ENCODE measurements at regions not wholly inside any gene's neighbourhood (a gene's known extent, or its start where the extent isn't known, plus 50 kb on each side); places are given as distances from the start of the nearest gene placed in this dataset.

- TF ChIP-seq POLR2AphosphoS5 (IDR thresholded peaks at IDR 0.05; ENCODE audit: low read depth, low read length), result no peak
- TF ChIP-seq MAX (IDR thresholded peaks at IDR 0.05; ENCODE audit: low read depth), result no peak
- no peak for TF ChIP-seq CTCF (IDR thresholded peaks at IDR 0.05)
- no peak for TF ChIP-seq RAD21 (IDR thresholded peaks at IDR 0.05; ENCODE audit: low read length)
- no peak for TF ChIP-seq CHD2 (IDR thresholded peaks at IDR 0.05; ENCODE audit: low read length, partially characterized antibody)
- no peak for TF ChIP-seq MXI1 (IDR thresholded peaks at IDR 0.05; ENCODE audit: low read depth, low read length)
- TF ChIP-seq GABPA (IDR thresholded peaks at IDR 0.05; ENCODE audit: low read depth), result no peak
- TF ChIP-seq EZH2phosphoT487 (IDR thresholded peaks at IDR 0.05; ENCODE audit: borderline replicate concordance, low read depth), result no peak
- TF ChIP-seq USF2 (IDR thresholded peaks at IDR 0.05; ENCODE audit: borderline replicate concordance, low read depth, low read length), result no peak
Measured at GRCh38 chr10:43973801-43974200, 325.1 kb upstream of the ZNF32 start.
